ENCODE measurements at regions not wholly inside any gene's neighbourhood (a gene's known extent, or its start where the extent isn't known, plus 50 kb on each side); places are given as distances from the start of the nearest gene placed in this dataset.

- intact Hi-C loops (cut with DNase I; ENCODE audit: low total_unique reads) = no loop called here
- no peaks in the 10 kb centered on the region for H3K36me3 ChIP-seq (ENCODE audit: low read depth, missing control alignments)
- TF ChIP-seq POLR2A (IDR thresholded peaks at IDR 0.05) = no peak
- TF ChIP-seq, protein P1, sequence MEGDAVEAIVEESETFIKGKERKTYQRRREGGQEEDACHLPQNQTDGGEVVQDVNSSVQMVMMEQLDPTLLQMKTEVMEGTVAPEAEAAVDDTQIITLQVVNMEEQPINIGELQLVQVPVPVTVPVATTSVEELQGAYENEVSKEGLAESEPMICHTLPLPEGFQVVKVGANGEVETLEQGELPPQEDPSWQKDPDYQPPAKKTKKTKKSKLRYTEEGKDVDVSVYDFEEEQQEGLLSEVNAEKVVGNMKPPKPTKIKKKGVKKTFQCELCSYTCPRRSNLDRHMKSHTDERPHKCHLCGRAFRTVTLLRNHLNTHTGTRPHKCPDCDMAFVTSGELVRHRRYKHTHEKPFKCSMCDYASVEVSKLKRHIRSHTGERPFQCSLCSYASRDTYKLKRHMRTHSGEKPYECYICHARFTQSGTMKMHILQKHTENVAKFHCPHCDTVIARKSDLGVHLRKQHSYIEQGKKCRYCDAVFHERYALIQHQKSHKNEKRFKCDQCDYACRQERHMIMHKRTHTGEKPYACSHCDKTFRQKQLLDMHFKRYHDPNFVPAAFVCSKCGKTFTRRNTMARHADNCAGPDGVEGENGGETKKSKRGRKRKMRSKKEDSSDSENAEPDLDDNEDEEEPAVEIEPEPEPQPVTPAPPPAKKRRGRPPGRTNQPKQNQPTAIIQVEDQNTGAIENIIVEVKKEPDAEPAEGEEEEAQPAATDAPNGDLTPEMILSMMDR (IDR thresholded peaks at IDR 0.05) = no peak
- no peak for DNase-seq
- no peak overlapping the region for H3K27ac ChIP-seq
- WGBS, 2 donors = 61 to 66% methylated on average over 7 of the region's 7 CpGs
- H3K4me3 ChIP-seq = no peak overlapping the region
- H3K4me1 ChIP-seq = no peaks in the 10 kb centered on the region
- no peaks in the 10 kb centered on the region for H3K9me3 ChIP-seq
- no peaks in the 10 kb centered on the region for H3K27me3 ChIP-seq
Measured at GRCh38 chr6:15079288-15079817, 166.5 kb upstream of the JARID2 start.

DNA sequence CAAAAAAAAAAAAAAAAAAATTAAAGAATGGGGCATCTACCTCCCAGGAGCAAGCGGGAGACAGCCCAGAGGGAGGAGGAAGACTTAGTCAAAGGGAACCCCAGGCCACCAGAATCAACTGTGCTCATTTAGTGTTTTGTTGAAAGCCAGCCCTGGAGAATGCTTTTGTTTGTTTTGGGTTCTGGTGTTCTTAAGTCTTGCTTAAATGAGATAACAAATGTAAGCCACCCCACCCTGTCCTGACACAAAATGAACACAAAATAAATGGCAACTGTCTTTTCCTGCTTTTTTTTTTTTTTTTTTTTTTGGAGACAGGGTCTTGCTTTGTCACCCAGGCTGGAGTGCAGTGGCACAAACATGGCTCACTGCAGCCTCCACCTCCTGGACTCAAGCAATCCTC is 165.0 kb upstream of the JARID2 start:
- 71 to 95% methylated on average over 1 of the region's 1 CpG for WGBS, 2 donors
- no peak for TF ChIP-seq POLR2A (IDR thresholded peaks at IDR 0.05)
- TF ChIP-seq, protein P1 (IDR thresholded peaks at IDR 0.05) = no peak
- no peak overlapping the region for H3K4me3 ChIP-seq
- no peaks in the 10 kb centered on the region for H3K27me3 ChIP-seq
- no peak for DNase-seq
- no peaks in the 10 kb centered on the region for H3K36me3 ChIP-seq (ENCODE audit: low read depth, missing control alignments)
- intact Hi-C loops (cut with DNase I; ENCODE audit: low total_unique reads) = no loop called here
- no peaks in the 10 kb centered on the region for H3K4me1 ChIP-seq
- no peak overlapping the region for H3K27ac ChIP-seq
- H3K9me3 ChIP-seq = no peaks in the 10 kb centered on the region

DNA sequence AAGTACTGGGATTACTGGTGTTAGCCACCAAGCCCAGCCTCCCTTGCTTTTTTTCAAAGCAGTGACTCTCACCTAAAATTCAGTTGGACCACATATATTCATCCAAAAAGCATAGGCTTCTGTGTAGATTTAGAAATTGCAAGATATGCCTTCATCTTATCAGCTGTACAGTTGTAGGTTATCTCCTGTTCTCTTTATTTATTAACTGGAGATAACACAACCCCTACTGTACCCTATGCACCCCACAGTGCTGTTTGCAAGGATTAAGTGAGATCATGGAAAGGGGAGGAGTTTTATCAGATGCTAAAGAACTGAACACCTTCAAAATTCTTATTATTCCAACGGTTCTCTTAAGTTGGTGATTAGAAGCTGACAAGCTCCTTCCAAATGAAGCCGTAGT is 164.4 kb upstream of the JARID2 start:
- Histone ChIP-seq H3K27ac (no peak overlapping the region), H3K9me3 (no peaks in the 10 kb centered on the region), H3K36me3 (ENCODE audit: low read depth, missing control alignments) (no peaks in the 10 kb centered on the region), H3K4me3 (no peak overlapping the region), H3K4me1 (no peaks in the 10 kb centered on the region), H3K27me3 (no peaks in the 10 kb centered on the region)
- DNase-seq = no peak
- WGBS, 2 donors = 79 to 89% methylated on average over 2 of the region's 2 CpGs
- TF ChIP-seq POLR2A (IDR thresholded peaks at IDR 0.05) = no peak
- TF ChIP-seq, protein P1 (IDR thresholded peaks at IDR 0.05) = no peak
- intact Hi-C loops (cut with DNase I; ENCODE audit: low total_unique reads) = no loop called here

DNA sequence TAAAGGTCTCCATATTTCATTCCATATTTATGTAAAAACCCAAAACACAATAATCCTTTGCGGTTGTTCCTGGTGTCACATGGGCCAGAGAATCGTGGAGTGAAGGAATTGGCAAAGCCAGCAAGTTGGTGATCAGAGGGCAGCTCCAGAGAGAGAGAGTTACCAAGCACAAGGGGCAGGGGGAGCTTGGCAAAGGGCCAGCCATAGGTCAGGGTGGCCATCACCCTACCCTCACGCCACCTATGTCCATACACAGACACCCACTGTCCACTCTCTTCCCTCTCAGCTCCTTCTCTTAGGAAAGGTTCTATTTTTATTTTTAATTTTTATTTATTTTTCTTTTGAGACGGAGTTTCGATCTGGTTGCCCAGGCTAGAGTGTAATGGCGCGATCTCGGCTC is 163.2 kb upstream of the JARID2 start:
- Histone ChIP-seq H3K27me3 (no peaks in the 10 kb centered on the region), H3K4me3 (no peak overlapping the region), H3K27ac (no peak overlapping the region), H3K4me1 (no peaks in the 10 kb centered on the region), H3K9me3 (no peaks in the 10 kb centered on the region), H3K36me3 (ENCODE audit: low read depth, missing control alignments) (no peaks in the 10 kb centered on the region)
- WGBS, 2 donors = 92% methylated on average over 8 of the region's 8 CpGs
- intact Hi-C loops (cut with DNase I; ENCODE audit: low total_unique reads) = no loop called here
- DNase-seq = no peak
- no peak for TF ChIP-seq POLR2A (IDR thresholded peaks at IDR 0.05)
- TF ChIP-seq, protein P1 (IDR thresholded peaks at IDR 0.05) = no peak

DNA sequence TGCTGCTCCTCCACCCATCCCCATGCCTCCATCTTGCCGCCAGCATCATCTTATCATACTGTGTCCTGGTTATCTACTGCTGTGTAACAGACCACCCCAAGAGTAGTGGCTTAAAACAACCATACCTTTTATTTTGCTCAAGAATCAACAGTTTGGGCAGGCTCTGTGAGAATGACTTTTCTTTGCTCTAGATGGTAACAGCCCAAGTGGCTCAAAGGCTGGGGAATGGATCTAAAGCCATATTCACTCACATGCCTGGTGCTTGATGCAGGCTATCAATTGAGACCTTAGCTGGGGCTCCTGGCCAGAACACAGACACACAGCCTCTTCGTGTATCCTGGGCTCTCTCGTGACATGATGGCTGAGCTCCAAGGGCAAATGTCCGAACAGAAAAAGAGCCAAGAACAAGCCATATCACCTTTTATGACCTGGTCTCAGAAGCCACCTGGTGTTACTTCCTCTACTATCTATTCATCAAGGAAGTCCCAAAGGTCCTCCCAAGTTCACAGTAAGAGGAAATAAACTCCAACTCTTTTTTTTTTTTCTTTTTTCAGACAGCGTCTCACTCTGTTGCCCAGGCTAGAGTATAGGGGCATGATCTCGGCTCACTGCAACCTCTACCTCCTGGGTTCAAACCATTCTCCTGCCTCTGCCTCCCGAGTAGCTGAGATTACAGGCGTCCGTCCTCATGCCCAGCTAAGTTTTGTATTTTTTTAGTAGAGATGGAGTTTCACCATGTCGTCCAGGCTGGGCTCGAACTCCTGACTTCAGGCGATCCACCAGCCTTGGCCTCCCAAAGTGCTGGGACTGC is 159.3 kb upstream of the JARID2 start:
- no peak for DNase-seq
- Histone ChIP-seq H3K4me3 (no peak overlapping the region), H3K27ac (no peak overlapping the region), H3K9me3 (no peaks in the 10 kb centered on the region), H3K4me1 (peaks cover 2% of the 10 kb centered on the region), H3K27me3 (no peaks in the 10 kb centered on the region), H3K36me3 (ENCODE audit: low read depth, missing control alignments) (no peaks in the 10 kb centered on the region)
- intact Hi-C loops (cut with DNase I; ENCODE audit: low total_unique reads) = no loop called here
- WGBS, 2 donors = 71 to 73% methylated on average over 12 of the region's 12 CpGs
- TF ChIP-seq, protein P1 (IDR thresholded peaks at IDR 0.05) = no peak
- TF ChIP-seq POLR2A (IDR thresholded peaks at IDR 0.05) = no peak
